ENCODE measurements at regions not wholly inside any gene's neighbourhood (a gene's known extent, or its start where the extent isn't known, plus 50 kb on each side); places are given as distances from the start of the nearest gene placed in this dataset.
A peak's percentile ranks its signal among the peaks of the same experiment; 100 is the strongest.

- peaks cover 5% of the 10 kb centered on the region; the same call in 1 of the 2 replicates for H3K23me2 ChIP-seq (ENCODE audit: low read depth, low read length)
- no peak overlapping the region for H3K4ac ChIP-seq (replicated peaks; ENCODE audit: insufficient read length, low read depth, low read length)
- H3K4me3 ChIP-seq (ENCODE audit: extremely low read depth in 1 of 4, insufficient read depth in 2 of 4, low read depth in 3 of 4, low read length in 4 of 4), result peak overlapping the region in 3 of 4 experiments; percentile 55 to 68 (median 60); a peak in 4 of 8 replicates
- no peak overlapping the region for H2BK20ac ChIP-seq (ENCODE audit: low read length)
- no peak overlapping the region for H3K14ac ChIP-seq (ENCODE audit: insufficient read length)
- H3K27me3 ChIP-seq (replicated peaks in 1 of 4; ENCODE audit: control insufficient read depth in 3 of 4, extremely low read depth in 1 of 4, insufficient read depth in 3 of 4, low read length in 3 of 4), result no peaks in the 10 kb centered on the region
- H2AK5ac ChIP-seq (ENCODE audit: low read depth, low read length), result no peak overlapping the region
- no peaks in the 10 kb centered on the region for H3K36me3 ChIP-seq (ENCODE audit: control insufficient read depth in 2 of 4, insufficient read depth in 4 of 4, low read length in 3 of 4)
- H2BK15ac ChIP-seq (ENCODE audit: low read length), result no peak overlapping the region
- H3K23ac ChIP-seq (ENCODE audit: insufficient read length), result no peak overlapping the region
- no peak overlapping the region for H4K8ac ChIP-seq (ENCODE audit: extremely low read depth, insufficient read depth, low read length)
- peak overlapping the region; percentile 69 to 88 for H3K4me2 ChIP-seq (ENCODE audit: insufficient read depth in 1 of 2, low read depth in 2 of 2, low read length in 2 of 2)
- no peak overlapping the region for H4K91ac ChIP-seq (replicated peaks; ENCODE audit: insufficient read length, low read length)
- H3K9ac ChIP-seq (replicated peaks in 1 of 4; ENCODE audit: extremely low read depth in 1 of 4, low read depth in 3 of 4, low read length in 3 of 4), result peak overlapping the region in 1 of 4 experiments; percentile 10; a peak in 1 of 7 replicates
- H3K56ac ChIP-seq (replicated peaks; ENCODE audit: insufficient read length, low read depth, low read length), result no peak overlapping the region
- no peaks in the 10 kb centered on the region for H3K79me1 ChIP-seq (ENCODE audit: low read depth, low read length)
- H3K9me3 ChIP-seq (ENCODE audit: insufficient read depth in 2 of 2, low read depth in 1 of 2, low read length in 1 of 2), result no peaks in the 10 kb centered on the region
- H3K18ac ChIP-seq (ENCODE audit: extremely low read depth, low read length), result no peak overlapping the region
- H4K5ac ChIP-seq (ENCODE audit: insufficient read length, low read depth, low read length), result no peak overlapping the region
- H2BK5ac ChIP-seq (ENCODE audit: low read depth, low read length), result no peak overlapping the region
- no peak overlapping the region for H2BK120ac ChIP-seq (replicated peaks; ENCODE audit: low read depth, low read length)
- FAIRE-seq (no peak), DNase-seq (ENCODE audit: low read depth in 1 of 2, low spot score in 2 of 2) (no peak)
- ChIA-PET CTCF (ENCODE audit: partially characterized antibody) (interaction anchor here (1.4 kb wide), 1 partner anchor 19 kb away, joined by 3 read pairs; no protein-coding TSS in a partner anchor), POLR2A (ENCODE audit: partially characterized antibody) (no interaction called here)
- 80% methylated on average over 7 of the region's 7 CpGs; no CpG with 5 or more reads in 1 of the 2 experiments for WGBS, 2 experiments (ENCODE audit: extremely low coverage in 1 of 2, insufficient coverage in 1 of 2, insufficient read length in 1 of 2, insufficient replicate concordance in 2 of 2, low coverage in 1 of 2, low lambda C conversion rate in 2 of 2, missing lambda C conversion rate in 1 of 2)
- H2AFZ ChIP-seq (ENCODE audit: low read length), result no peak overlapping the region
- TF ChIP-seq BACH1 (IDR thresholded peaks at IDR 0.05; ENCODE audit: low read length), result no peak
- no peak for TF ChIP-seq TBP (IDR thresholded peaks at IDR 0.05; ENCODE audit: low read depth, low read length)
- TF ChIP-seq BRCA1 (IDR thresholded peaks at IDR 0.05; ENCODE audit: low read depth, low read length), result no peak
- TF ChIP-seq SAP30 (IDR thresholded peaks at IDR 0.05; ENCODE audit: insufficient read depth, insufficient replicate concordance, low read length), result no peak
- TF ChIP-seq JUND (IDR thresholded peaks at IDR 0.05; ENCODE audit: low read length), result no peak
- TF ChIP-seq HDAC6 (IDR thresholded peaks at IDR 0.05; ENCODE audit: low read depth, low read length), result no peak
- TF ChIP-seq SIN3A (conservative IDR thresholded peaks at IDR 0.05 in 1 of 2, IDR thresholded peaks at IDR 0.05 in 1 of 2; ENCODE audit: low read depth in 1 of 2, low read length in 2 of 2), result no peak
- TF ChIP-seq ASH2L (IDR thresholded peaks at IDR 0.05; ENCODE audit: low read length), result no peak
- no peak for TF ChIP-seq KDM4A (IDR thresholded peaks at IDR 0.05; ENCODE audit: low read depth, low read length, severe bottlenecking)
- TF ChIP-seq FOSL1 (IDR thresholded peaks at IDR 0.05; ENCODE audit: insufficient read depth, low read depth, low read length), result no peak
- TF ChIP-seq BCL11A (IDR thresholded peaks at IDR 0.05; ENCODE audit: low read depth in 2 of 2, low read length in 2 of 2), result no peak
- TF ChIP-seq NRF1 (IDR thresholded peaks at IDR 0.05; ENCODE audit: low read depth, low read length), result no peak
- no peak overlapping the region for H2BK12ac ChIP-seq (ENCODE audit: low read depth, low read length)
- no peak overlapping the region for H3K27ac ChIP-seq (ENCODE audit: low read depth, low read length)
- H3K79me2 ChIP-seq (ENCODE audit: control insufficient read depth in 1 of 2, insufficient read depth in 2 of 2, low read length in 2 of 2), result no peaks in the 10 kb centered on the region
- H3K4me1 ChIP-seq (replicated peaks in 1 of 4; ENCODE audit: control insufficient read depth in 3 of 4, insufficient read depth in 4 of 4, low read length in 3 of 4), result peaks cover 2 to 5% (median 4%) of the 10 kb centered on the region in 4 experiments; a peak in 5 of 7 replicates
- H4K20me1 ChIP-seq (replicated peaks in 1 of 2; ENCODE audit: control insufficient read depth in 1 of 2, insufficient read depth in 2 of 2, low read length in 2 of 2), result no peaks in the 10 kb centered on the region
Observed at GRCh38 chr7:42492920-42493319, 255.9 kb upstream of the GLI3 start.

Measured in H1 (cell line).